Uterus (tissue), 3 donors: ENCODE measurements at regions not wholly inside any gene's neighbourhood (a gene's known extent, or its start where the extent isn't known, plus 50 kb on each side); places are given as distances from the start of the nearest gene placed in this dataset.

Experiments
- DNase-seq, 2 donors: peaks; one replicate each; pipeline ENCODE4 v3.0.0-alpha.2; 2019 to 2020
- H3K27ac ChIP-seq, 2 donors: fragments of 200-600 bp; sonication (generic); 1 replicate in 1 of 2; 2 replicates in 1 of 2; pipeline ENCODE4 v1.5.1; 2016 to 2018
- H3K27me3 ChIP-seq, 2 donors: fragments of 200-600 bp; sonication (generic); one replicate each; pipeline ENCODE4 v1.5.1; 2018 to 2019; ENCODE audit warnings: control low read depth in 1 of 2
- H3K36me3 ChIP-seq, 2 donors: fragments of 200-600 bp; sonication (generic); one replicate each; pipeline ENCODE4 v1.5.1; 2019; ENCODE audit warnings: control low read depth in 1 of 2
- H3K4me1 ChIP-seq, 2 donors: fragments of 200-600 bp; sonication (generic); one replicate each; pipeline ENCODE4 v1.5.1; 2018 to 2019; ENCODE audit warnings: control low read depth in 1 of 2
- H3K4me3 ChIP-seq, 2 donors: fragments of 200-600 bp; sonication (generic); 1 replicate in 1 of 2; 2 replicates in 1 of 2; pipeline ENCODE4 v1.5.1; 2018 to 2019; ENCODE audit warnings: mild to moderate bottlenecking in 1 of 2
- H3K9me3 ChIP-seq, 2 donors: fragments of 200-600 bp; sonication (generic); one replicate each; pipeline ENCODE4 v1.5.1; 2019; ENCODE audit warnings: control low read depth in 1 of 2
- POLR2A ChIP-seq, 2 donors: fragments of 450-650 bp; IDR thresholded peaks; one replicate each; pipeline ENCODE4 v1.6.1; 2016; ENCODE audit warnings: antibody characterized with exemption in 2 of 2, mild to moderate bottlenecking in 1 of 2, moderate library complexity in 1 of 2
- intact Hi-C: fragments of 100-400 bp; cut with DNase I; formaldehyde crosslinking; loops from one replicate; pipeline ENCODE4 v1.15.1; 2023; ENCODE audit warnings: low total_unique reads
- TF ChIP-seq, protein P1 (sequence below), 4 experiments: fragments of 200-600 bp in 2 of 4; fragments of 450-650 bp in 2 of 4; sonication (generic) in 2 of 4; IDR thresholded peaks; one replicate each; pipeline ENCODE4 v1.5.1; 2016 to 2019; ENCODE audit warnings: antibody characterized with exemption in 4 of 4, mild to moderate bottlenecking in 2 of 4, moderate library complexity in 1 of 4
- donor health status: DM: yes; HTN: yes; CAD: no.

DNA sequence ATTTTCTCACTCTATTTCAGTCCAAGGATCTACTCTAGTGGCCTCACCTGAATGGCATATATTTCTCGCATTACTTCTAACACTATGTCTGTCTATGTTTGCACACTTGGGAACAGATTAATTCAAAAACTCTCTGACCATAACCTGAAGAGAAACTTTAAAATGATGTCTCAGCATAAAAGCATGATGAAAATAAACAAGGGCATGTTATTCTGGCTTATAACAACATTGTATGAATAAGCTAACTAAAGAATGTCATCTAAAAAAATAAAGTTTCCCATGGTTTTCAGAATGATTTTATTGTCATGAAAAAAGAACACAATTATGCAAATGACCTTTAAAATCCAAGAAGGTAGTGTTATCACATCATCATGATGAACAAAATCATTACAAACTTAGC is 85.5 kb upstream of the ROBO2 start:
- DNase-seq: no peak
- intact Hi-C loops: no loop called here
- Histone ChIP-seq H3K27ac (no peak overlapping the region), H3K27me3 (no peaks in the 10 kb centered on the region), H3K4me1 (no peaks in the 10 kb centered on the region), H3K9me3 (no peaks in the 10 kb centered on the region), H3K4me3 (no peak overlapping the region), H3K36me3 (no peaks in the 10 kb centered on the region)
- TF ChIP-seq, protein P1, sequence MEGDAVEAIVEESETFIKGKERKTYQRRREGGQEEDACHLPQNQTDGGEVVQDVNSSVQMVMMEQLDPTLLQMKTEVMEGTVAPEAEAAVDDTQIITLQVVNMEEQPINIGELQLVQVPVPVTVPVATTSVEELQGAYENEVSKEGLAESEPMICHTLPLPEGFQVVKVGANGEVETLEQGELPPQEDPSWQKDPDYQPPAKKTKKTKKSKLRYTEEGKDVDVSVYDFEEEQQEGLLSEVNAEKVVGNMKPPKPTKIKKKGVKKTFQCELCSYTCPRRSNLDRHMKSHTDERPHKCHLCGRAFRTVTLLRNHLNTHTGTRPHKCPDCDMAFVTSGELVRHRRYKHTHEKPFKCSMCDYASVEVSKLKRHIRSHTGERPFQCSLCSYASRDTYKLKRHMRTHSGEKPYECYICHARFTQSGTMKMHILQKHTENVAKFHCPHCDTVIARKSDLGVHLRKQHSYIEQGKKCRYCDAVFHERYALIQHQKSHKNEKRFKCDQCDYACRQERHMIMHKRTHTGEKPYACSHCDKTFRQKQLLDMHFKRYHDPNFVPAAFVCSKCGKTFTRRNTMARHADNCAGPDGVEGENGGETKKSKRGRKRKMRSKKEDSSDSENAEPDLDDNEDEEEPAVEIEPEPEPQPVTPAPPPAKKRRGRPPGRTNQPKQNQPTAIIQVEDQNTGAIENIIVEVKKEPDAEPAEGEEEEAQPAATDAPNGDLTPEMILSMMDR (IDR thresholded peaks at IDR 0.05): no peak
- TF ChIP-seq POLR2A (IDR thresholded peaks at IDR 0.05): no peak

DNA sequence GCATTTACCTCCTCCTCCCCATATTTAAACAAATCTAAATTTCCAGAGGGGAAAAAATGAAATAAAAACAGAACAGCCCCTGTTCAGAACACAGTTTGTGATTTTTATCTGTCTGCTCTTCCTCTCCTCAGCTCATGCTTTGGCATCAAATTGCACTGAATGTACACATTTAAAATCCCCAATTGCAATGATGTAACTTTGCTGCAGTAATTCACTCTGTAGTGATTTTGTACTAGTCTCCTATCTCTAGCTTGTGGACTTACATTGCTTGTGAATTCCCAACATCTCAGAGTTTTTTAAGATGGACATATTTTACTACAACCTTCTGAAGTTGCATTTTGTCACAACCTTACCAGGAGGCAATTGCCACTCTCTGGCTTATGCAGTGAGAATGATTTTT is 81.6 kb upstream of the ROBO2 start:
- H3K4me3 ChIP-seq: no peak overlapping the region
- DNase-seq: no peak
- TF ChIP-seq POLR2A (IDR thresholded peaks at IDR 0.05): no peak
- TF ChIP-seq, protein P1 (IDR thresholded peaks at IDR 0.05): no peak
- no peaks in the 10 kb centered on the region for H3K4me1 ChIP-seq
- H3K27ac ChIP-seq: no peak overlapping the region
- no peaks in the 10 kb centered on the region for H3K27me3 ChIP-seq
- no peaks in the 10 kb centered on the region for H3K36me3 ChIP-seq
- intact Hi-C loops: no loop called here
- no peaks in the 10 kb centered on the region for H3K9me3 ChIP-seq

GRCh38 chr3:76958861-76959260 is 81.0 kb upstream of the ROBO2 start:
- TF ChIP-seq, protein P1 (IDR thresholded peaks at IDR 0.05): no peak
- TF ChIP-seq POLR2A (IDR thresholded peaks at IDR 0.05): no peak
- Histone ChIP-seq H3K27ac (no peak overlapping the region), H3K27me3 (no peaks in the 10 kb centered on the region), H3K4me3 (no peak overlapping the region), H3K9me3 (no peaks in the 10 kb centered on the region), H3K4me1 (no peaks in the 10 kb centered on the region), H3K36me3 (no peaks in the 10 kb centered on the region)
- intact Hi-C loops: no loop called here
- no peak for DNase-seq

GRCh38 chr3:76961284-76961683 is 78.6 kb upstream of the ROBO2 start:
- no peaks in the 10 kb centered on the region for H3K36me3 ChIP-seq
- intact Hi-C loops: no loop called here
- H3K4me3 ChIP-seq: no peak overlapping the region
- DNase-seq: no peak
- no peaks in the 10 kb centered on the region for H3K9me3 ChIP-seq
- no peak overlapping the region for H3K27ac ChIP-seq
- TF ChIP-seq, protein P1 (IDR thresholded peaks at IDR 0.05): no peak
- no peak for TF ChIP-seq POLR2A (IDR thresholded peaks at IDR 0.05)
- no peaks in the 10 kb centered on the region for H3K4me1 ChIP-seq
- H3K27me3 ChIP-seq: no peaks in the 10 kb centered on the region

DNA sequence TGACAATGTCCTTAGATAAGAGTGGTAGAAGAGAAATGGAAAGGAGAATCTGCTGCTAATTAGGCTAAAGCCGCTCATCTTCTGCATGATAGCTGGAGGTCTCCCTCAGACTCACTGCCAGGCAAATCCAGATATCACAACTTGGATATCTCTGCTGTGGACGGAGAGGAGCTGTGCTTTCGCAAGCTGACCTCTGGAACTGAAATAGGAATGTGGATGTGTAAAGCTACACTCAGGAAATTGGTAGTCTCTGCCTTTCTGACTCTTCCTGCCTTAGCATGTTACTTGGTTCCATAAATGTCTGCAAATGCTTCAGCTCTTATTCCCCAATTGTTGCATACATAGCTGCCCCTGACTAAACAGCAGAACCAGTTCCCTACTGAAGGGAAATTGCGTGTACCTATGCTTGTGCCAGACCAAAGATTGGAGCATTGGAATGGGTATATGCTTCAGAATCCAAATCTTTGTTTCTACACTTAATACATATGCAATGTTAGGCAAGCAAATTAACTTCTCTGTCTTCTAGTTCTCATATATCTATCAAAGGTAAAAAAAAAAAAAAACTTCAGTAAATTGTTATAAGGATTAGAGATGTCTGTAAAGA is 74.7 kb upstream of the ROBO2 start:
- H3K9me3 ChIP-seq: no peaks in the 10 kb centered on the region
- no peaks in the 10 kb centered on the region for H3K36me3 ChIP-seq
- no peak overlapping the region for H3K27ac ChIP-seq
- intact Hi-C loops: no loop called here
- no peaks in the 10 kb centered on the region for H3K4me1 ChIP-seq
- no peak for TF ChIP-seq POLR2A (IDR thresholded peaks at IDR 0.05)
- TF ChIP-seq, protein P1 (IDR thresholded peaks at IDR 0.05): no peak
- no peaks in the 10 kb centered on the region for H3K27me3 ChIP-seq
- DNase-seq: no peak
- no peak overlapping the region for H3K4me3 ChIP-seq
